H1 (cell line): ENCODE measurements at regions not wholly inside any gene's neighbourhood (a gene's known extent, or its start where the extent isn't known, plus 50 kb on each side); places are given as distances from the start of the nearest gene placed in this dataset.
A peak's percentile ranks its signal among the peaks of the same experiment; 100 is the strongest.

Experiments used
- CTCF ChIA-PET: fragments of 300-600 bp; sonication (Branson Sonifier 250); formaldehyde crosslinking; loops from one replicate; lab custom pipeline; 2021; ENCODE audit not compliant: partially characterized antibody; lab: Charles Lee
- POLR2A ChIA-PET: fragments of 300-600 bp; sonication (Branson Sonifier 250); formaldehyde crosslinking; loops from one replicate; lab custom pipeline; 2021; ENCODE audit warnings: inconsistent platforms; ENCODE audit not compliant: partially characterized antibody; lab: Charles Lee
- DNase-seq, 2 experiments: peaks; one replicate each; pipeline versions ENCODE4 v3.0.0 to v3.0.0-alpha.2; 2010 to 2022; ENCODE audit warnings: low spot score in 2 of 2, low read depth in 1 of 2, mixed read lengths in 1 of 2
- FAIRE-seq: peaks from 2 replicates; lab custom pipeline; 2011; peaks lifted over from hg19 to GRCh38; lab: Jason Lieb, UNC
- H2AFZ ChIP-seq: 2 replicates; pipeline ENCODE4 v1.8.1; 2012; ENCODE audit warnings: low read length, inconsistent platforms
- H2AK5ac ChIP-seq: 2 replicates; pipeline ENCODE4 v1.6.1; 2013; ENCODE audit warnings: low read depth, low read length
- H2BK120ac ChIP-seq: replicated peaks from 2 replicates; pipeline ENCODE3; 2013; ENCODE audit warnings: low read depth, low read length, inconsistent platforms
- H2BK12ac ChIP-seq: 2 replicates; pipeline ENCODE4 v1.6.1; 2013; ENCODE audit warnings: low read depth, low read length
- H2BK15ac ChIP-seq: 2 replicates; pipeline ENCODE4 v1.6.1; 2013; ENCODE audit warnings: low read length
- H2BK20ac ChIP-seq: 2 replicates; pipeline ENCODE4 v1.6.1; 2013; ENCODE audit warnings: low read length
- H2BK5ac ChIP-seq: 2 replicates; pipeline ENCODE4 v1.6.1; 2013; ENCODE audit warnings: low read depth, low read length
- H3K14ac ChIP-seq: 2 replicates; pipeline ENCODE4 v1.6.1; 2013; ENCODE audit warnings: inconsistent platforms; ENCODE audit not compliant: insufficient read length
- H3K18ac ChIP-seq: 2 replicates; pipeline ENCODE4 v1.6.1; 2013; ENCODE audit warnings: low read length; ENCODE audit errors: extremely low read depth
- H3K23ac ChIP-seq: 2 replicates; pipeline ENCODE4 v1.6.1; 2013; ENCODE audit warnings: inconsistent platforms; ENCODE audit not compliant: insufficient read length
- H3K23me2 ChIP-seq: 2 replicates; pipeline ENCODE4 v1.6.1; 2013; ENCODE audit warnings: low read depth, low read length
- H3K27ac ChIP-seq: 2 replicates; pipeline ENCODE4 v1.6.1; 2011; ENCODE audit warnings: low read depth, low read length, inconsistent platforms
- H3K27me3 ChIP-seq, 4 experiments: replicated peaks in 1 of 4; 1 replicate in 1 of 4; 2 replicates in 3 of 4; pipeline versions ENCODE4 v1.6.1 to v1.8.1; 2011 to 2013; ENCODE audit warnings: low read length in 3 of 4, mild to moderate bottlenecking in 3 of 4, inconsistent platforms in 2 of 4, mixed read lengths in 2 of 4, moderate library complexity in 1 of 4; ENCODE audit not compliant: control insufficient read depth in 3 of 4, insufficient read depth in 3 of 4; ENCODE audit errors: extremely low read depth in 1 of 4
- H3K36me3 ChIP-seq, 4 experiments: 2 replicates each; pipeline versions ENCODE4 v1.6.1 to v1.8.1; 2011 to 2013; ENCODE audit warnings: mild to moderate bottlenecking in 4 of 4, low read length in 3 of 4, moderate library complexity in 2 of 4, control low read depth in 1 of 4, inconsistent platforms in 1 of 4; ENCODE audit not compliant: insufficient read depth in 4 of 4, control insufficient read depth in 2 of 4
- H3K4ac ChIP-seq: replicated peaks from 2 replicates; pipeline ENCODE3; 2013; ENCODE audit warnings: low read length, low read depth, mixed read lengths, inconsistent platforms; ENCODE audit not compliant: insufficient read length
- H3K4me1 ChIP-seq, 4 experiments: replicated peaks in 1 of 4; 1 replicate in 1 of 4; 2 replicates in 3 of 4; pipeline versions ENCODE4 v1.6.1 to v1.8.1; 2011 to 2013; ENCODE audit warnings: low read length in 3 of 4, inconsistent platforms in 2 of 4, mixed read lengths in 1 of 4; ENCODE audit not compliant: insufficient read depth in 4 of 4, control insufficient read depth in 3 of 4
- H3K4me2 ChIP-seq, 2 experiments: 2 replicates each; pipeline versions ENCODE4 v1.6.1 to v1.8.1; 2011 to 2013; ENCODE audit warnings: low read depth in 2 of 2, low read length in 2 of 2, control low read depth in 1 of 2, inconsistent platforms in 1 of 2, mild to moderate bottlenecking in 1 of 2; ENCODE audit not compliant: insufficient read depth in 1 of 2
- H3K4me3 ChIP-seq, 4 experiments: fragments of 200-600, 300-600 bp in 1 of 4; sonication (generic), shearing (Covaris generic), sonication (Bioruptor Twin) in 1 of 4; 2 replicates each; pipeline versions ENCODE4 v1.5.1 to v1.8.1; 2011 to 2016; ENCODE audit warnings: low read length in 4 of 4, low read depth in 3 of 4, control low read depth in 2 of 4, inconsistent platforms in 2 of 4, mild to moderate bottlenecking in 2 of 4, mixed read lengths in 1 of 4, moderate library complexity in 1 of 4; ENCODE audit not compliant: insufficient read depth in 2 of 4; ENCODE audit errors: extremely low read depth in 1 of 4
- H3K56ac ChIP-seq: replicated peaks from 2 replicates; pipeline ENCODE3; 2013; ENCODE audit warnings: low read depth, mild to moderate bottlenecking, mixed read lengths, low read length, inconsistent platforms; ENCODE audit not compliant: insufficient read length
- H3K79me1 ChIP-seq: 2 replicates; pipeline ENCODE4 v1.6.1; 2013; ENCODE audit warnings: low read depth, low read length, control low read depth
- H3K79me2 ChIP-seq, 2 experiments: 2 replicates each; pipeline versions ENCODE4 v1.6.1 to v1.8.1; 2012 to 2013; ENCODE audit warnings: low read length in 2 of 2, mild to moderate bottlenecking in 2 of 2, inconsistent platforms in 1 of 2; ENCODE audit not compliant: insufficient read depth in 2 of 2, control insufficient read depth in 1 of 2
- H3K9ac ChIP-seq, 4 experiments: replicated peaks in 1 of 4; 1 replicate in 1 of 4; 2 replicates in 3 of 4; pipeline versions ENCODE4 v1.6.1 to v1.8.1; 2011 to 2013; ENCODE audit warnings: low read depth in 3 of 4, low read length in 3 of 4, control low read depth in 2 of 4, mild to moderate bottlenecking in 2 of 4, moderate library complexity in 2 of 4, inconsistent platforms in 1 of 4; ENCODE audit errors: extremely low read depth in 1 of 4
- H3K9me3 ChIP-seq, 2 experiments: 2 replicates each; pipeline versions ENCODE4 v1.6.1 to v1.8.1; 2012 to 2013; ENCODE audit warnings: mild to moderate bottlenecking in 2 of 2, moderate library complexity in 2 of 2, control low read depth in 1 of 2, inconsistent platforms in 1 of 2, low read depth in 1 of 2, low read length in 1 of 2, mixed read lengths in 1 of 2; ENCODE audit not compliant: insufficient read depth in 2 of 2
- H4K20me1 ChIP-seq, 2 experiments: replicated peaks in 1 of 2; 2 replicates each; pipeline versions ENCODE3 to v1.8.1; 2011 to 2013; ENCODE audit warnings: inconsistent platforms in 2 of 2, low read length in 2 of 2, mild to moderate bottlenecking in 1 of 2; ENCODE audit not compliant: insufficient read depth in 2 of 2, control insufficient read depth in 1 of 2
- H4K5ac ChIP-seq: 2 replicates; pipeline ENCODE4 v1.6.1; 2013; ENCODE audit warnings: low read length, low read depth, mixed read lengths, inconsistent platforms; ENCODE audit not compliant: insufficient read length
- H4K8ac ChIP-seq: 2 replicates; pipeline ENCODE4 v1.8.0; 2013; ENCODE audit warnings: mild to moderate bottlenecking, moderate library complexity, low read length, inconsistent platforms; ENCODE audit not compliant: insufficient read depth; ENCODE audit errors: extremely low read depth
- H4K91ac ChIP-seq: replicated peaks from 2 replicates; pipeline ENCODE3; 2013; ENCODE audit warnings: low read length, mixed read lengths, inconsistent platforms; ENCODE audit not compliant: insufficient read length
- MAFK ChIP-seq: IDR thresholded peaks from 2 replicates; pipeline ENCODE4 v1.6.1; 2012; ENCODE audit warnings: low read depth, mild to moderate bottlenecking, improper control_type of control experiment, low read length
- TEAD4 ChIP-seq: IDR thresholded peaks from 2 replicates; pipeline ENCODE4 v1.6.1; 2012; ENCODE audit warnings: low read depth, low read length, inconsistent platforms, mixed read lengths
- WGBS, 2 experiments: shearing (Covaris generic) in 1 of 2; methylation state at CpG; one replicate each; pipeline versions ENCODE4 v1.1.6 to v1.1.7; 2013 to 2015; ENCODE audit warnings: low lambda C conversion rate in 2 of 2, mixed read lengths in 2 of 2, inconsistent platforms in 1 of 2, low coverage in 1 of 2, missing lambda C conversion rate in 1 of 2; ENCODE audit not compliant: insufficient replicate concordance in 2 of 2, insufficient coverage in 1 of 2, insufficient read length in 1 of 2; ENCODE audit errors: extremely low coverage in 1 of 2, missing lambda C conversion rate in 1 of 2; 5-methylcytosine and 5-hydroxymethylcytosine counted together

DNA sequence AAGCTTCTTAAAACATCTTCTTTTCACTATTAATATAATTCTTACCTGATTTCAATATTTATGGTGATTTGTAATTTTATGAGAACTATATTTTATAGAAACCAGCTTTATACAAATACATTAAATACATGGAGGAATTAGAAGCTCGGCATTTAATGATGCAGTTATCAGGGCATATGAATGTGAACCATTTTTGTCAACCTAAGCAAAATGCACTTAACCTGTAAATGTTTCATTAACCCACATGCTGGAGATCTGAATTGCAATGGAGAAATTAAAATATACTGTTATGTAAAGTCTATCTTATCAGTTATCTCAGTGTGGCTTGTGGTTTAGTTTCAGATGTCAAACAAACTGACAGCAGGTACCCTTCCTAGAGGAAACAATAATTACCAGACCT is 63.2 kb upstream of the CDH12 start:
- Histone ChIP-seq H3K27ac (no peak overlapping the region), H4K8ac (no peak overlapping the region), H3K14ac (no peak overlapping the region), H4K5ac (no peak overlapping the region), H4K20me1 (no peaks in the 10 kb centered on the region), H3K4me1 (no peaks in the 10 kb centered on the region), H3K56ac (no peak overlapping the region), H2BK15ac (no peak overlapping the region), H3K9me3 (no peaks in the 10 kb centered on the region), H2AK5ac (no peak overlapping the region), H3K4me3 (no peak overlapping the region), H3K79me1 (no peaks in the 10 kb centered on the region), H3K79me2 (no peaks in the 10 kb centered on the region), H3K4ac (no peak overlapping the region), H3K23me2 (no peaks in the 10 kb centered on the region), H2AFZ (no peak overlapping the region), H3K9ac (no peak overlapping the region), H4K91ac (no peak overlapping the region), H3K23ac (no peak overlapping the region), H2BK120ac (no peak overlapping the region), H3K27me3 (no peaks in the 10 kb centered on the region), H3K36me3 (no peaks in the 10 kb centered on the region), H3K18ac (no peak overlapping the region), H2BK12ac (no peak overlapping the region), H3K4me2 (no peak overlapping the region), H2BK20ac (no peak overlapping the region), H2BK5ac (no peak overlapping the region)
- ChIA-PET CTCF (no interaction called here), POLR2A (no interaction called here)
- DNase-seq = no peak
- 83% methylated on average over 1 of the region's 1 CpG; no CpG with 5 or more reads in 1 of the 2 experiments for WGBS, 2 experiments
- TF ChIP-seq MAFK = peak; percentile 42; the same call in 1 of the 2 replicates
- no peak for TF ChIP-seq TEAD4
- FAIRE-seq = no peak
